ENCODE measurements at regions not wholly inside any gene's neighbourhood (a gene's known extent, or its start where the extent isn't known, plus 50 kb on each side); places are given as distances from the start of the nearest gene placed in this dataset.

GRCh38 chr15:60255390-60255789, 142.4 kb downstream of the ANXA2 start:
- TF ChIP-seq CTCF (conservative IDR thresholded peaks at IDR 0.05; ENCODE audit: low read depth, low read length): no peak
- TF ChIP-seq EZH2 (IDR thresholded peaks at IDR 0.05; ENCODE audit: low read length, unreplicated experiment): no peak
- TF ChIP-seq EZH2phosphoT487 (IDR thresholded peaks at IDR 0.05; ENCODE audit: borderline replicate concordance, low read length): no peak

All from PC-3 (cell line).